HuH-7.5 (cell line): ENCODE measurements at regions not wholly inside any gene's neighbourhood (a gene's known extent, or its start where the extent isn't known, plus 50 kb on each side); places are given as distances from the start of the nearest gene placed in this dataset.
"Not testable (repeated sequence)": the region's sequence is repeated elsewhere in the genome, so short reads cannot be mapped to it uniquely, and the experiment has no call there.

Experiments
- DNase-seq: peaks from one replicate; pipeline ENCODE4 v3.0.0; 2011; ENCODE audit warnings: low spot score

DNA sequence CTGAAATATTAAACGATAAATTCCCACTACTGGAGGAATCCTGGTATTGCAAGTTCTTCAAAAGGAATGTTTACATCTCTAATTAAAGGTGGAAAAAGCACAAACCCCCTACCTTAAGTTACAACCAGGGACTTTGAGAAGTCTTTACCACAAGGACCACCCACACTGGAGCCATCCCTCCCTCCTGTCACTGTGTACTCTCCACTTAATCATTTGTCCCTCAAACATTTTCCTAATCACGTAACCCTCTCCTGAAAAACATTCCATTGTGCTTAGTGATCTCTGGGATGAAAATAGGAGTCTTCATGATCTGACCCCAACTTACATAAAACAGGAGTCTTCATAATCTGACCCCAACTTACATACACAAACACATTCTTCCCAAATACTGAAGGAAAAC is 85.7 kb downstream of the SUCLG1 start:
- no peak for DNase-seq

DNA sequence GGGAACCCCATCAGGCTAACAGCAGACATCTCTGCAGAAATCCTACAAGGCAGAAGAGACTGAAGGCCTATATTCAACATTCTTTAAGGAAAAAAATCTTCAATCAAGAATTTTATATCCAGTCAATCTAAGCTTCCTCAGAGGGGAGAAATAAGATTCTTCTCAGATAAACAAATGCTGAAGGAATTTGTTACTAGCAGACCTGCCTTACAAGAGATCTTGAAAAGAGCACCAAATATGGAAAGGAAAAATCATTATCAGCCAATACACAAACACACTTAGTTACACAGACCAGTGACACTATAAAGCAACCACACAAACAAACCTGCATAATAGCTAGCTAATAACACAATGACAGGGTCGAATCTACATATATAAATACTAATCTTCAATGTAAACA is 96.5 kb downstream of the SUCLG1 start:
- DNase-seq, result no peak

GRCh38 chr2:84338069-84338468 is 121.0 kb downstream of the SUCLG1 start:
- no peak for DNase-seq

DNA sequence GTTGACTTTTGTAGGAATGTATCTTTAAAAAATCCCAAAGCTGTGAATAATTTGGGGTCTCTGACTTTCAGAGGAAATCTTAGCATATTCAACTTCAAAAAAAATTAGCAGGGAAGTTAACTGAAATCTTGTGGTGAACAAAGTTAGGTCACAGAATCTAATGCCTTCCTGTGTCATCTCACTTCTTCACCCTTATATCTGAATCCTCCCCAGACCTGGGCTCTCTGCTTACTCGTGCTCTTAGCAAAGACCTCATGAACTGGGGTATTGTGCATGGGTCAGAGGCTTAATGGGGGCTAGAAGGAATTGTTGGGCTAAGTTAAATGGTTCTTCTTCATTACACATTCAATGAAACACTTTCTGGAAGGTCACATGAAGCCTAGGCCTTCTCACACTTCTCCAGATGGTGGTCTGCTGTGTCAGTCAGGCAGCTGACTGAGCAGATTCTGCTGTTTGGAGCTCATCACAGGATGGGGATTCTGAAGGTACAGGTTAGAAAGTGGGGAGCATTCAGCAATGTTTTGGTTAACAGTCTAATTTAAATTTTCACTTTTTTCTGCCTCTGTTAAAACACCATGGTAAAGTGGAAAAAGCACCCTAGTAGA is 131.3 kb downstream of the SUCLG1 start:
- no peak for DNase-seq

DNA sequence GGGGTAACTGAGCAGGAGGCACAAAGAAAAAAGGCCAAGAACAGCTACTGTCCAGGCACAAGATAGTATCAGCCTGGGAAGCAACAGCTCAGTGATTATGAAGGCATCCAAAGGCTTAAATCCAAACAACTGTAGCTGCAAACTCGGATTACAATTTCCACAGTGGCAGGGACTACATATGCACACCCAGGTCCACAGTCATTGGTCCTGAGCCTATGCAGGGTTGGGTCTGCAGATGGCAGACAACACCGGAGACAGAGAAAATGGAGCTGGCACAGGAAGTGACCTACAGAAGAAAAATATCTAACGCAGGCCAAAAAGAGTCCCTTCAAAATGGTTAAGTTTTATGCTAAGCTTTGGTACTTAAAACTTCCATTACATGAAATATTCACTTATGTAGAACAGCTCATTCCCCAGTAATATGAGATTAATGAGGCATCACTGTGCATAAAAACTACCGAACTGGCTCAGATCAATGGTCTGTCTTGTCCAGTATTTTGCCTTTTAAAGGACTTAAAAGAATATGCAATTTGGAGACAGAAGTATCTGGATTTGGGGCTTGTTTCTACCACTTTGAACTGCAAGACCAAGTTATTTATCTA is 132.1 kb downstream of the SUCLG1 start:
- DNase-seq, result no peak

DNA sequence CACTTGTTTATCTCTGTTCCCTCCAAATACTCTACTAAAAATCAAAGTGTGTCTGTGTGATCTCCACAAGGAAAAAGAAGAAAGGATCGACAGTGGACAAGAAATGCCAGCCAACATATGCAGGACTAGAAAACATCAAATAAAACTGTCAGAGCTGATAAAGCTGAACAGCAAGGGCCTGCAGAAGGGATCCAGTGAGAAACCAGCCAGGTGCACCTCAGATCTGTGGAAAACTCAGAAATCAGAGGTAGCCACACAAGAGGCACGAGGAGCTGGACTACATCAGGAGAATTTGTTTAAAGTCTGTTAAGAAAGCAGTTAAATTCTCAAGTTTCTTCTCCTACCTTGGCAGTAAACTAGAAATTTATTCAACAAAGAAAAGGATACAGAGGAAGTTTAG is 135.2 kb downstream of the SUCLG1 start:
- DNase-seq, result no peak

GRCh38 chr2:84320940-84321339 is 138.1 kb downstream of the SUCLG1 start:
- DNase-seq, result no peak

- no peak for DNase-seq
Measured at GRCh38 chr2:84319581-84319980, 139.5 kb downstream of the SUCLG1 start.

GRCh38 chr2:84317135-84317534 is 141.9 kb downstream of the SUCLG1 start:
- DNase-seq, result no peak

DNA sequence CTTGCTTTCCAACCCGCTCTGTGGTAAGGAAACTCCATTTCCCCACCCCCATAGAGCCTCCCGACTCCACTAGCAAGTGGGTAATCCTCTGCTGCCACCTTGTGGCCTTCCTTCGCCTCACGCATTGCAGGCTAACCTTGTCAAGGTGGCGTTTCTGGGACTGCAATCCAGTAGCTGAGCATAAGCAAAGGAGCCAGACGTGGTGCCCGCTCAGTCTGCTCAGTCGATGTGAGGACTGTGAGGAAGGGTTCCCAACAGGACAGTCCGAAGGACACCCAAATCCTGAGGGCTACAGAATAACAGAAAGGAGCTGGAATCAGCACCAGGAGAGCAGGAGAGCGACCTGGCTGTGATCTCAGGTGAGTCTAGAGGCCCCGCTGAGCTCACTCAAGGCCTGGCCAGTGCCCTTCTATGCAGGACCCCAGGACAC is 144.2 kb downstream of the SUCLG1 start:
- DNase-seq, result peak; percentile 41

GRCh38 chr2:84314250-84314649 is 144.8 kb downstream of the SUCLG1 start:
- no peak for DNase-seq

DNA sequence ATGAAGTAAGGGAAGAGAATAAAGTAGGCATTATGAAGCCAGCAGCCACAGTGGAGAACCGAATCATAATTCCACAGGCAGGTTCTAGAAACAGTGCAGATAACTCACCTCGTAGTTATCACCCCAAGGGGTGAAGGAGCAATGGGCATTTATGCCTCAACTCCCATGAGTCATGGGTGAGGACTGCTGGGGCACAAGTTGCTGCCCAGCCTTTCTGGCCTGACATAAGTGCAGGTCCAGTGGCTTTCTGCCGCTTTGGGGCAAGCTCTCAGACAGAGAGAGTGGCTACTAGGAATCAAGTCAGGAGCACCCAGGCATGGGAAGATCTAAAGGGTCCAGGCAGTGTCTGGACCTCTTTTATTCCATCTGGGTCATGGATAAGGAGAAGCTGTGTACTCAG is 149.8 kb downstream of the SUCLG1 start:
- DNase-seq, result no peak

- DNase-seq, result no peak
Measured at GRCh38 chr2:84306361-84306760, 152.7 kb downstream of the SUCLG1 start.

DNA sequence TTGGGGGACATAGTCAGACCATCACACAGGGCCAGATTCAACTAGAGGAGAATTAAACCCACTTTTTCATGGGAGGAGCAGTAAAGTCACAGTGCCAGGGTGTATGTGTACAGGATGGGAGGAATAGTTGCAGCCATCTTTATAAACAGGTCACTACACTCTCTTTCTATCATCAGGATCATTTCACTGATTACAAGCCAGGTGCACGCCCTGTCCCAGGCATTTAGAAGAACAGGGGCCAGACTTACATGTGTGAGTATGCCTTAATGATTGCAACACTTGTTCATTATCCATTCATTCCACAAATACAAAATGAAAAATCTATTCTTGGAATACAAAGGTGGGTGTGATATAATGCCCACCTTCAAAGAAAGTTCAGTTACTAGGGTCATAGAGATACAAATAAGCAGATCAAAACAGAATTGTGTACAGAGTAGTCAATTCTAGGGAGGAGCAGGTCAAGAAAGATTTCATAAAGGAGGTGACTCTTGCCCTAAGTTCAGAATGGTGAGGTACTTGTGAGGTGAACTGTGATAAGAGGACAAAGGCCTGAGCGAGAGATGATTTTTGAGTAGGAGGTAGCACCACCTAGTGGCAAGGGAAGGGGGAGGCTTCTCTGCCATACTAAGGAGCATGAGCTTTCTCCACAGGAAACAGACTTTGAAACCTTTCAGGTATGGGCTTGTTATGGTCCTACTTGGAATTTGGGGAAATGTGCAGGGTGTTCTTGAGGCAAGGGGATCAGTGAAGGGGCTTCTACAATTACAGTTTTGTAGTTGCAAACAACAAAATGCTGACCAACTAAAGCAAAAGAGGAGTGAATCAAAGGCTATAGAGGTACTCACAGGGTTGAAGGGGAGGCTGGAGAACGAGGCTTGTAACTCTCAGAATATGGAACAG is 156.3 kb downstream of the SUCLG1 start:
- peak; percentile 53 for DNase-seq

- no peak for DNase-seq
Measured at GRCh38 chr2:84301717-84302116, 157.4 kb downstream of the SUCLG1 start.

GRCh38 chr2:84300696-84301029 is 158.4 kb downstream of the SUCLG1 start:
- DNase-seq, result no peak

- DNase-seq, result not testable (repeated sequence)
Measured at GRCh38 chr2:84300001-84300695, 158.9 kb downstream of the SUCLG1 start.

- no peak for DNase-seq
Measured at GRCh38 chr2:84299211-84299775, 159.8 kb downstream of the SUCLG1 start.

DNA sequence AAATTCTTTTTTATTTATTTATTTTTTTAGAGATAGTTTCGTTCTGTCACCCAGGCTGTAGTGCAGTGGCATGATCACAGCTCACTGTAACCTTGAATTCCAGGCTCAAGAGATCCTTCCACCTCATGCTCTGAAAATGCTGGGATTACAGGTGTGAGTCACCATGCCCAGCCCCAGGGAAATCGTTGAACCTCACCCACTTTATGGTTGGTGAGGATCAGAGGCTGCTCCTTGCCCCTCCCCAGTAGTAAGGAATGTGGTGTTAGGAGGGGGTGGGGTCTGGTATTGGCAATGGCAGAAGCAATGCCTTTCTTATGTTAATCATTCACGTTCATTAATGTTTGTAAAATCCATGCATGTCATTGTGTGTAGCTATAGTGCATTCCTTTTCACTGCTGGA is 161.9 kb downstream of the SUCLG1 start:
- no peak for DNase-seq

- peak; percentile 33 for DNase-seq
Measured at GRCh38 chr2:84293791-84294380, 165.2 kb downstream of the SUCLG1 start.

DNA sequence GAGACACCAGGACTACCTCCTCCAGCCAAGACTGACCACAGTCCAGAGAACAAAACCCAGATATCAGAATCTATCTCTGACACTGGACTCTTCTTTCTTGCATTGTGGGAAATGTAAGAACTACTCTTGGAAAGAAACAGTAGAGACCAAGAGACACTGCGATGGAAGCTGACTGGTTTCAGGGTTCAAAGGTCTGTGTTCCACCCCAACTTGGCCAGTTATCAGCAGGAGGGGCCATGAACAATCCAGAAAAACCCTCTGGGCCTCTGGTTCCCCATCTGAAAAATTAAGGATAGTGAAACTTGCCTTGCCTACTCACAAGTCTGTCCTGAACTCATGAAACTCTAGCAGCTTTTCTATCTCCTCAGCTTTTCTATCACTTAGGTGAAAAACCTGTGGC is 166.5 kb downstream of the SUCLG1 start:
- no peak for DNase-seq

DNA sequence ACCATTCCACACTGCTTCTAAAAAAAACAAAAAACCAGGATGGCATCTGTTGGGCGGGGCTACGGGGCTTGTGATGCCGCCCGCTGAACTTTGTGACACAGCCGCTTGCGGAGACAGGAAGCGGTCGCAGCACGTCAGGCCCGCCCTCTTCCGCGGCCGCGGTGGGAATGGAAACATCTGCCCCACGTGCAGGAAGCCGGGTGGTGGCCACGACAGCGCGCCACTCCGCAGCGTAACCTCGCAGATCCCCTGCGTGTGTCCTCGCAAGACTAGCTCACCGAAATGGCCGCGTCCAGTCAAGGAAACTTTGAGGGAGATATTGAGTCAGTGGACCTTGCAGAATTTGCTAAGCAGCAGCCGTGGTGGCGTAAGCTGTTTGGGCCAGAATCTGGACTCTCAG is 168.5 kb downstream of the SUCLG1 start:
- DNase-seq, result no peak
